ENCODE measurements at regions not wholly inside any gene's neighbourhood (a gene's known extent, or its start where the extent isn't known, plus 50 kb on each side); places are given as distances from the start of the nearest gene placed in this dataset.

DNA sequence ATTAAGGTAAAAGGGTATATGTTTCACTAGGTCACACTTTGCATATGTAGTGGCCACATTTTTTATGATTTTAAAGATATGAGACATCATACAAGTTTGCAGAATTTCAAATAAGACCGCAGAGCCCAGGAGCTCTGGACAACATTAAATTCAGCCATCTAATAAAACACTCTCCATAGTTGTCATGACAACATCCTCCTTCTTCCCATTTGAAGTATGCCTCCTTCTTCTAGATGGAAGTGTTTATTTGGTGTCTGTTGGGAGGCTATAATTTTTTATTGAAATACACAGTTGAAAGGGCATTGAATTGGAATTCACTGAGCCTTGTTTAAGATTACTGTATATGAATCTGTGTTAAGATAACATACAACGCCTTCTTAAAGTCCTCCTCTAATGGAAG, 467.3 kb downstream of the CMPK2 start:
- no peak overlapping the region for H3K4me3 Mint-ChIP-seq

DNA sequence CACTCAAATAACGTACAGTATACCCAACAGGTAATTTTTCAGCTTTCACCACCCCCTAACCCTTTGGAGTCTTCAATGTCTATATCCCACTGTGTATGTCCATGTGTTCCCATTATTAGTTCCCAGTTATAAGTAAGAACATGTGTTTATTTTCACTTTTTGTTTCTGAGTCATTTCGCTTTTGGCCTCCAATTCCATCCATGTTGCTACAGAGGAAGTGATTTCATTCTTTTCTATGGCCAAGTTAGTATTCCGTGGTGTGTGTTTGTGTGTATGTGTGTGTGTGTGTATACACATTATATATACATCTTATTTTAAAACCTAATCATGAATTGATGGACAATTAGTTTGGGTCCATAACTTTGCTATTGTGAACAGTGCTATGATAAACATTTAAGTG, 464.4 kb downstream of the CMPK2 start:
- H3K27ac Mint-ChIP-seq, result no peak overlapping the region
- H3K4me3 Mint-ChIP-seq, result no peak overlapping the region
- no peaks in the 10 kb centered on the region for H3K36me3 Mint-ChIP-seq
- DNase-seq (ENCODE audit: low spot score in 2 of 2) (no peak), ATAC-seq (ENCODE audit: low read depth) (no peak)
- H3K9me3 Mint-ChIP-seq, result peaks cover 2% of the 10 kb centered on the region
- H3K4me1 Mint-ChIP-seq, result no peaks in the 10 kb centered on the region
- no peaks in the 10 kb centered on the region for H3K27me3 Mint-ChIP-seq

More for the DNA sequence above, 467.3 kb downstream of the CMPK2 start:
- peaks cover 5% of the 10 kb centered on the region for H3K9me3 Mint-ChIP-seq
- H3K4me1 Mint-ChIP-seq, result no peaks in the 10 kb centered on the region
- DNase-seq (ENCODE audit: low spot score in 2 of 2) (no peak), ATAC-seq (ENCODE audit: low read depth) (no peak)
- no peaks in the 10 kb centered on the region for H3K27me3 Mint-ChIP-seq
- H3K27ac Mint-ChIP-seq, result no peak overlapping the region
- H3K36me3 Mint-ChIP-seq, result no peaks in the 10 kb centered on the region

DNA sequence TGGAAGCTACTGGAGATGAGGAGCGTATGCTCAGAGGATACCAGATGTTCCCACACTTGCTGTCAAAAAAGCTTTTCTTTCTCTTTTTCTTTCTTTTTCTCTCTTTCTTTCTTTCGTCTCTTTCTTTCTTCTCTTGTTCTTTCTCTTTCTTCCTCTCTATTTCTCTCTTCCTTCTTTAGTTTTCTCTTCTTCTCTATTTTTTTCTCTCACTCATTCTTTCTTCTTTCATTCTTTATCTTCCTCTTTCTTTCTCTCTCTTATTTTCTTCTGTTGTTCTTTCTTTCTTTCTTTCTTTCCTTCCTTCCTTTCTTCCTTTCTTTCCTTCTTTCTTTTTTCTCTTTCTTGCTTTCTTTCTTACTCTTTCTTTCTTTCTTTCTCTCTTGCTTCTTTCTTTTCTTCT, 457.6 kb downstream of the CMPK2 start:
- ATAC-seq (ENCODE audit: low read depth) (no peak), DNase-seq (ENCODE audit: low spot score in 2 of 2) (no peak)
- H3K9me3 Mint-ChIP-seq, result peaks cover 2% of the 10 kb centered on the region
- no peak overlapping the region for H3K4me3 Mint-ChIP-seq
- no peak overlapping the region for H3K27ac Mint-ChIP-seq
- no peaks in the 10 kb centered on the region for H3K36me3 Mint-ChIP-seq
- peaks cover 4% of the 10 kb centered on the region for H3K27me3 Mint-ChIP-seq
- H3K4me1 Mint-ChIP-seq, result no peaks in the 10 kb centered on the region

DNA sequence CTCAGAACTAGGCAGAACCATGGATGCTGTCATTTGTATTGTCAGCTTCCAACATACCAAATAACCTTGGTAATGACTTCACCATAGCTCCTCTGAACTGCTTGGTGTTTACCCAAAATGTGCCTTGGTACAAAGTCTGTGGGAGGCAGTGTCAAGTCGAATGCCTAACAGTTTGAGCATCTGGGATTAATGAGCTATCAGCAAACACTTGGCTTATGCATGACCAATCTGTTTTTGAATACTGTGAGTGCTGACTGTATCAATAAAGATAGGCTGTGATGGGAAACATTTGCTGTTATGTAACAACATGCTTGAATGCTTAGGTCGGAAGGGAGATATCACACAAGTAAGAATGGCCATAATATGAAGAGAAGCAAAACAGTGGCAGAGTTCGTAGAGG, 455.4 kb downstream of the CMPK2 start:
- no peak overlapping the region for H3K4me3 Mint-ChIP-seq
- H3K4me1 Mint-ChIP-seq, result no peaks in the 10 kb centered on the region
- ATAC-seq (ENCODE audit: low read depth), result no peak
- peaks cover 2% of the 10 kb centered on the region for H3K9me3 Mint-ChIP-seq
- no peak overlapping the region for H3K27ac Mint-ChIP-seq
- DNase-seq (ENCODE audit: low spot score in 2 of 2), result no peak
- no peaks in the 10 kb centered on the region for H3K36me3 Mint-ChIP-seq
- H3K27me3 Mint-ChIP-seq, result peaks cover 4% of the 10 kb centered on the region

DNA sequence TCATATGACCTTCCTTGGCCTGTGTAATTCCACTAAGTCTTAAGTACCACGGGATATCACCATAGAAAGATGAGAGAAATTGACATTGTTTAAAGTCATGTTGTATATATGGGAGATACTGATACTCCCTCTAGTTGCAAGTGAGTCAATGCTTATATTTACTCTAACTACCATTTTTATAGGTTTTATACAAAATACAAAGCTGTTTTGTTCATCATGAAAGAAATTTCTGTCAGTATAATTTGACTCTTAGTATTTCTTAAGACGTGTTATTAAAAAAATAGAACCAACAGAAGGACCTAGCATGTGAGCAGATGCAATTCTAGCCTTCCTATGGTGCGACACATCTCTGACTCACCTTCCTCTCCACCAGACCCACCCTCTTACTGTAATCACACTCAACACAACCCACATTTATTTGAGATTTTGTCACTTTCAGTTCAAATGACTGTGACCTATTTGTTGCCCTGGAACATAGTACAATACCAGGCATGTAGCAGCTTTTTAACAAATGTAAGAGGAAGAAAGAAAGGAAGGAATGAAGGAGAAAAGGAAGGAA, 453.1 kb downstream of the CMPK2 start:
- peaks cover 4% of the 10 kb centered on the region for H3K27me3 Mint-ChIP-seq
- H3K9me3 Mint-ChIP-seq, result peaks cover 2% of the 10 kb centered on the region
- ATAC-seq (ENCODE audit: low read depth), result no peak
- no peak overlapping the region for H3K4me3 Mint-ChIP-seq
- H3K27ac Mint-ChIP-seq, result no peak overlapping the region
- no peaks in the 10 kb centered on the region for H3K4me1 Mint-ChIP-seq
- H3K36me3 Mint-ChIP-seq, result no peaks in the 10 kb centered on the region
- no peak for DNase-seq (ENCODE audit: low spot score in 2 of 2)

DNA sequence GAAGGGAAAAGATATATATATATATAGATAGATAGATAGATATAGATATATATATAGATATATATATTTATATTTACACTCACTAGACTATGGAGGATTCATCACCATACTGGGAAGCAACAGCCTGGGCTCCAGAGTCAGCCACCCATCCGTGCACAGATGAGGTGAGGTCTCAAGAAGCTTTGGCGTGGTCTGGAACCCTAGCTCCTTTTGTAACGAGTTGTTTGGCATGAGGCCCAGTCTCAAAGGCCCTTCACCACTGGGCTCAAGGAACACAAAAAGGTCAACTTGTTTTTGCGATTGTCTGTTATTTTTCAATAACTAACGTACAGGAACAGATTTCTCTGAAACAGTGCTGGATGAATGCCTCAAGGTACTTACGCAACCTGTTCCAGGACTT, 448.7 kb downstream of the CMPK2 start:
- Mint-ChIP-seq H3K27ac (no peak overlapping the region), H3K36me3 (no peaks in the 10 kb centered on the region), H3K4me1 (peaks cover 7% of the 10 kb centered on the region), H3K27me3 (peaks cover 2% of the 10 kb centered on the region), H3K4me3 (no peak overlapping the region), H3K9me3 (peaks cover 4% of the 10 kb centered on the region)
- DNase-seq (ENCODE audit: low spot score in 2 of 2) (no peak), ATAC-seq (ENCODE audit: low read depth) (no peak)

DNA sequence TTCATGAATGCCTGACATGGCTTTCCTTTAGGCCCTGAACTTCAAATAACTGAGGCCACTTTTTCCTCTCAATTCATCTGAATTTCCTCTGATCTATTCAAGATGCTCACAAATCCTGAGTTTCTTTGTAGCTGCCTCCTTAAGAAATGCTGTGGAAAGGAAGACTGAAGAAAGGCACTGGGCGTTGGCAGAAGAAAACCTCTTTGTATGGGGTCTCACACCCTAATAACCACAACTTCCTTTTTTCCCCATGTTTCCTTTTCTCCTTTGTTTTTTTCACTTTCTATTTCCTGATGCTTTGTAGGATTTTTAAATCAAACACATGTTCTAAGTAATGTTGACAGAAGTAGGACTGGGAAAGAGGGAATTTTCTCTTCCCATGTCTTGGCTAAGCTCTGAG, 447.4 kb downstream of the CMPK2 start:
- Mint-ChIP-seq H3K4me3 (no peak overlapping the region), H3K9me3 (peaks cover 2% of the 10 kb centered on the region), H3K36me3 (no peaks in the 10 kb centered on the region), H3K27ac (no peak overlapping the region), H3K4me1 (peaks cover 7% of the 10 kb centered on the region), H3K27me3 (no peaks in the 10 kb centered on the region)
- ATAC-seq (ENCODE audit: low read depth) (no peak), DNase-seq (ENCODE audit: low spot score in 2 of 2) (no peak)

DNA sequence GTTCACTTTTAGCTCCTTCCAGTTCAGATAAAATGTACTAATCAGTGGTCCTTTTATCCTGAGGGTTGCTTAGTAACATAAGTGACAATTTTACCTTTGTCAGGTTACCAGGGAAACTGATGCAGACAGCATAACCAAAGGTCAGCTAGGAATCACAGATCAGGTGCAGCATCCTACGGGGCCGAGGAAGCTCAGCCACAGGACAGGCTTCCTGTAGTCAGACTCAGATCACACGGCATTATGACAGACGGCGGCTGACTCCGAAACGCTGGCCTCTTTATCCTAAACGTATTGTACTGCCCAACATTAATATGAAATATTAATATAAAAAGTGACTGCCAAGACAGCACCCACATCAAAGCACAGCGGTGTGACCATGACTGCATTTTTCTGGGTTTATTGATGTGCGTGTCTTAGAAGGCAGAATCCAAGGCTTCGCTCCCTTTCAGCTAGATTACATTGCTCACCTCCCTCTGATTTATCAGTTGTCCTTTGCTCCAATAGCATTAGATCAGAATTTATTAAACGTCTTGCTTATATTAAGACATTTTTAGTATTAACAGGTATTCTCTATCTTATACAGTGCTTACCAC, 444.5 kb downstream of the CMPK2 start:
- H3K27ac Mint-ChIP-seq, result no peak overlapping the region
- H3K27me3 Mint-ChIP-seq, result no peaks in the 10 kb centered on the region
- no peak overlapping the region for H3K4me3 Mint-ChIP-seq
- DNase-seq (ENCODE audit: low spot score in 2 of 2), result no peak
- H3K36me3 Mint-ChIP-seq, result no peaks in the 10 kb centered on the region
- H3K9me3 Mint-ChIP-seq, result peaks cover 2% of the 10 kb centered on the region
- peaks cover 9% of the 10 kb centered on the region for H3K4me1 Mint-ChIP-seq
- no peak for ATAC-seq (ENCODE audit: low read depth)

DNA sequence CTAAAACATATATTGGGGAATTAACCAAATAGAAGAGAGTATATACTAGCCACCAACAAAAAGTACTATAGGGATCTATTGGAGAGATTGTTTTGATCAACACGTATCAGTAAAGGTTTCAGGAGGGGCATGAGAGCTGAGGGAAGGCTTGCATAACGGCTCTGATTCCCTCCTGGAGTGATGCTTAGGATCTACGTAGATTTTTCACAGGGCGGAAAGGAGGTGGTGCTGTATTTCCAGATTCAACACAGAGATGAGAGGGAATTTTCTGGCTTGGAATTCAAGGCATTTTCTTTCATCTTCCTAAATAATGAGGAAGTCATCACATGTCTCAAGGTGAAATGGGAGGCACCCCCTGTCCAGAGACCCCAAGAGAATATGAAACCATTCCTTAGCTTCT, 443.8 kb downstream of the CMPK2 start:
- no peak overlapping the region for H3K4me3 Mint-ChIP-seq
- no peak overlapping the region for H3K27ac Mint-ChIP-seq
- H3K4me1 Mint-ChIP-seq, result peaks cover 9% of the 10 kb centered on the region
- no peak for DNase-seq (ENCODE audit: low spot score in 2 of 2)
- peaks cover 5% of the 10 kb centered on the region for H3K9me3 Mint-ChIP-seq
- no peaks in the 10 kb centered on the region for H3K36me3 Mint-ChIP-seq
- no peaks in the 10 kb centered on the region for H3K27me3 Mint-ChIP-seq
- ATAC-seq (ENCODE audit: low read depth), result no peak

DNA sequence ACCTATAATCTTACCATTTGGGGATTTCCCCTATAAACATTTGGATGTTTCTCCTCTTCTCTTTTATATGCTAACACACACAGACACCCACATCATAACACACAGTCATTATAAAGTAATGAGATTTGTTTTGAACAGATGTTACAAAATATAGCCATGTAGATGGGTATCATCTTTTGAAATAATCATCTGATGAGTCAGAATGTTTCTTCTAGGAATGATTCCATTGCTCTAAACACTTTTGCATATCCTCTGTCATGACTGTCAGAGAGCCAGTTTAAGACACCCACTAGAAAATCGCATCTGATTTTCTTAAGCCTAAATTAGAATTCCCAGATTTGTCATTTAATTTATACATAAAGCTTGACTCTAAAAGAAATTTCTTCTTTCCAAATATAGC, 442.6 kb downstream of the CMPK2 start:
- Mint-ChIP-seq H3K4me3 (no peak overlapping the region), H3K4me1 (peaks cover 5% of the 10 kb centered on the region), H3K27me3 (no peaks in the 10 kb centered on the region), H3K27ac (no peak overlapping the region), H3K36me3 (no peaks in the 10 kb centered on the region), H3K9me3 (peaks cover 5% of the 10 kb centered on the region)
- no peak for ATAC-seq (ENCODE audit: low read depth)
- no peak for DNase-seq (ENCODE audit: low spot score in 2 of 2)

DNA sequence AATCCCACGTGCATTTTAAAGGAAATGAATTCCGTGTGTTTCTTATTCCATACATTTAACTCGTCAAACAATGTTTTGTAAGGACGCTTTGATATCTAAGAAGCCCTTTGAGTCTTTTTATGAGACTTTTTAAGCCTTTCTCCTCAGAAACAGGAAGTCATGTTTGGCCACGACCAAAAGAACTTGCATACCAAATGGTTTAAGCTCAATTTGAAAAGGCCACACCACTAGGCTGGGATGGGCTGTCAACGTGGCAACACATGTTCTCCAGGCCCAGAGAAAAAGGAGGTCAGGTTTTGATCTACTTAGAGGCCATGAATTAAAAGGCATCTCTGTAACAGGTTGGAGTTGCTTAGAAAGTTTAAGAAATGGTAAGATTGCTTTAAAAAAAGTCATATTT, 441.8 kb downstream of the CMPK2 start:
- Mint-ChIP-seq H3K27ac (no peak overlapping the region), H3K4me3 (no peak overlapping the region), H3K36me3 (no peaks in the 10 kb centered on the region), H3K4me1 (peaks cover 2% of the 10 kb centered on the region), H3K9me3 (peaks cover 5% of the 10 kb centered on the region), H3K27me3 (no peaks in the 10 kb centered on the region)
- DNase-seq (ENCODE audit: low spot score in 2 of 2) (no peak), ATAC-seq (ENCODE audit: low read depth) (no peak)

DNA sequence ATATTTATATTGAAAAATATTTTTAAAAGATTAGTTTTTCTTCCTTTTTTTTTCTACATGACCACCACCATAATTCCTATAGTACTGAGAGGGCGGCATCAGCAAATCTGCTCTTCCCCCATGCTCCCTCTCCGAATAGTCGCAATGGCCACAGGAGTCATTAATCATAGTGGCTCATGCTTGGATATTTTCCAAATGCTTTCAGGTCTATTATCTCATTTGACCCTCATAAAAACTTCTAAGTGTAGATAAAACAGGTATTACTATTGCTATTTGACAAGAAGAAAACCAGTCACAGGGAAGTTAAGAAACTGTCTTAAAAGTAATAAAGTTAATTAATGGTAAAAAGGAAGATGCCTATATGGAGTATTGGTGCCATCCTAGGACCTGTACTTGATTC, 440.7 kb downstream of the CMPK2 start:
- no peaks in the 10 kb centered on the region for H3K36me3 Mint-ChIP-seq
- no peak overlapping the region for H3K27ac Mint-ChIP-seq
- no peaks in the 10 kb centered on the region for H3K27me3 Mint-ChIP-seq
- H3K9me3 Mint-ChIP-seq, result peaks cover 5% of the 10 kb centered on the region
- H3K4me1 Mint-ChIP-seq, result peaks cover 2% of the 10 kb centered on the region
- no peak overlapping the region for H3K4me3 Mint-ChIP-seq
- ATAC-seq (ENCODE audit: low read depth) (no peak), DNase-seq (ENCODE audit: low spot score in 2 of 2) (no peak)

DNA sequence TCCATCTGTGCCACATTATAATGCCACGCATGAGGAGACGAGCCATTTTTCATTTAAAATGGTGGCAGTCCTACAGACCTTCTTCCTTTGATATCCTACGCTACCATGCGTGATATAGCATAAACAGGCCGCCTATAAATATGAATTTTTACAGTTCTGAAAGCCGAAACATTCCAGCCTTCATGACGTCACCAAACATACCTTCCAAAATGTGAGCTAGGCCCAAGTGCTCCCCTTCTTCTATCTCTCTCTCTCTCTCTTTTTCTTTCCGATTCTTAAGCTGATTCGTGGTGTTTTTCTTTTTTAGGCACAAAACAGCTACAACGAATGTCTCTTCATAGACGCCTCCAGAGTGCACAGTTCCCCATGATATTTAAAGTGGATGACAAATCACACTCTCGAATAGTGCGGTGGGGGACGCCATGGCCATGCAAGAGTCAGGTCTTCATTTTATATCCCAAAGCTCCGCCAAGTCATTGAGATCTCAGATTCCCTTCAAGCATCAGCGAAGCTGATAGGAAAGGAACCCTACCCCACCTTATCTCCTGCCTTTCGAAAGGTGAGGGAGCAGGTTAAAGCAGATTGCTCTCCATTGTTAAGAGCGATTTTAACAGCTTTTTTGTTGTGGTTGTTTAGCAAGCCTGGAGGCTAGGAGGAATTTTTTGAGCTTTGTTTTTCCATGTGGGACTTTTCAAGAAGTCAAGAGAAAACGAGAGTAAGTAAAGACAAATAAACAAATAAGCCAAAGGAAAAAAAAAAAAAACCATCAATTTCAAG, 436.3 kb downstream of the CMPK2 start:
- H3K27me3 Mint-ChIP-seq, result peaks cover 1% of the 10 kb centered on the region
- H3K27ac Mint-ChIP-seq, result no peak overlapping the region
- H3K36me3 Mint-ChIP-seq, result peaks cover 4% of the 10 kb centered on the region
- peaks cover 4% of the 10 kb centered on the region for H3K4me1 Mint-ChIP-seq
- no peak overlapping the region for H3K4me3 Mint-ChIP-seq
- no peak for ATAC-seq (ENCODE audit: low read depth)
- no peak for DNase-seq (ENCODE audit: low spot score in 2 of 2)
- peaks cover 10% of the 10 kb centered on the region for H3K9me3 Mint-ChIP-seq

DNA sequence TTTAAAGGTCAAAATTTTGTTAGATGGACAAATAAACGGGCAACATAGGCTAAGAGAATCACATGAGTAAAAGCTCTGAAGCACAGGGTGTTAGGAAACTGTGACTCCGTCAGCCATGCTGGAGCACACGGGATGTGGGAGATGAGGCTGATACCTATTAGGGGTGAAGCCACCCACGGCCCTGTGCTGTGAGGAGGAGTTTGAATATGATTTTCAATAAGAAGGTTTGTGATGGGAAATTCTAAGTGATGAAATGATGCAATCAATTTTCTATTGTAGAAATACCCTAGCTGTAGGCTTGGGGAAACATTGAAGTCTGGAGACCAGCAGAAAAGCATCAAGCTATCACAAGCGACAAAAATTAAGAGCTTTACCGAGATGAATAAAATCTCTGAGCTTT, 431.3 kb downstream of the CMPK2 start:
- DNase-seq (ENCODE audit: low spot score in 2 of 2), result no peak
- Mint-ChIP-seq H3K36me3 (peaks cover 4% of the 10 kb centered on the region), H3K9me3 (peaks cover 4% of the 10 kb centered on the region), H3K27ac (no peak overlapping the region), H3K4me3 (no peak overlapping the region), H3K27me3 (peaks cover 1% of the 10 kb centered on the region), H3K4me1 (peaks cover 2% of the 10 kb centered on the region)
- ATAC-seq (ENCODE audit: low read depth), result no peak

DNA sequence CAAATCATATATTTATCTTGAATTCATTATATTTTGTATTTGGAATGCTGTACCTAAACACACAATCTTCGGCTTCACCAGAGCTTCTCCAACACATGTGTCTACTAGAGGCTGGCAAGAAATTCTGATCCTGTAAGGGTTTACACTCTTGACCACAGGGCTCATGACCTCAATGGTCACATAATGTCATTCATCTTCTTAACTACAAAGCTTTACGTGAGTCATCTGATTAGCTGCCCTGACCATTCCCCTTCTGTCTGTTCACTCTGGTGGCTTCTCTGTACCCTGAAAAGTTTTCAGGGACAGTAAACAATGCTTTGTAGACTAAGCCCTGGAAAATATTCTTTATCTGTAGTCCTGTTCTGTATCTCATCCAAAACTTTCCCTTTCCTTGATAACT, 423.9 kb downstream of the CMPK2 start:
- Mint-ChIP-seq H3K9me3 (no peaks in the 10 kb centered on the region), H3K36me3 (no peaks in the 10 kb centered on the region), H3K4me3 (no peak overlapping the region), H3K4me1 (no peaks in the 10 kb centered on the region), H3K27me3 (no peaks in the 10 kb centered on the region), H3K27ac (no peak overlapping the region)
- DNase-seq (ENCODE audit: low spot score in 2 of 2), result no peak
- no peak for ATAC-seq (ENCODE audit: low read depth)

Measured in memory B cell (primary cell).